ENCODE measurements at regions not wholly inside any gene's neighbourhood (a gene's known extent, or its start where the extent isn't known, plus 50 kb on each side); places are given as distances from the start of the nearest gene placed in this dataset.
"Not testable (repeated sequence)": the region's sequence is repeated elsewhere in the genome, so short reads cannot be mapped to it uniquely, and the experiment has no call there.

GRCh38 chr1:120290105-120290504 lies 113.8 kb upstream of the SEC22B start:
- H3K4me3 ChIP-seq (ENCODE audit: control insufficient read depth in 1 of 7, extremely low read depth in 1 of 7, insufficient read depth in 4 of 7, low read depth in 2 of 7, low read length in 6 of 7); H3K4me1 ChIP-seq (ENCODE audit: control extremely low read depth in 1 of 4, control insufficient read depth in 4 of 4, insufficient read depth in 4 of 4, low read length in 3 of 4); DNase-seq; H3K36me3 ChIP-seq (ENCODE audit: control insufficient read depth in 4 of 4, insufficient read depth in 4 of 4, low read length in 3 of 4); POLR2A ChIA-PET; CTCF ChIA-PET; H3K27me3 ChIP-seq (replicated peaks in 2 of 5; ENCODE audit: control insufficient read depth in 4 of 5, insufficient read depth in 5 of 5, low read length in 4 of 5); H3K27ac ChIP-seq (ENCODE audit: insufficient read depth in 1 of 2, low read depth in 1 of 2, low read length in 2 of 2, poor library complexity in 1 of 2, severe bottlenecking in 2 of 2); H3K9me3 ChIP-seq (ENCODE audit: control extremely low read depth in 1 of 5, control insufficient read depth in 4 of 5, insufficient read depth in 2 of 5, low read depth in 1 of 5, low read length in 4 of 5): not testable (repeated sequence)
- WGBS (ENCODE audit: insufficient coverage), result no CpG with 5 or more reads among the region's 3 CpGs

GRCh38 chr1:120289601-120290074 lies 113.3 kb upstream of the SEC22B start:
- DNase-seq; H3K4me3 ChIP-seq (ENCODE audit: control insufficient read depth in 1 of 7, extremely low read depth in 1 of 7, insufficient read depth in 4 of 7, low read depth in 2 of 7, low read length in 6 of 7); H3K36me3 ChIP-seq (ENCODE audit: control insufficient read depth in 4 of 4, insufficient read depth in 4 of 4, low read length in 3 of 4); H3K4me1 ChIP-seq (ENCODE audit: control extremely low read depth in 1 of 4, control insufficient read depth in 4 of 4, insufficient read depth in 4 of 4, low read length in 3 of 4); H3K9me3 ChIP-seq (ENCODE audit: control extremely low read depth in 1 of 5, control insufficient read depth in 4 of 5, insufficient read depth in 2 of 5, low read depth in 1 of 5, low read length in 4 of 5); H3K27ac ChIP-seq (ENCODE audit: insufficient read depth in 1 of 2, low read depth in 1 of 2, low read length in 2 of 2, poor library complexity in 1 of 2, severe bottlenecking in 2 of 2); POLR2A ChIA-PET; H3K27me3 ChIP-seq (replicated peaks in 2 of 5; ENCODE audit: control insufficient read depth in 4 of 5, insufficient read depth in 5 of 5, low read length in 4 of 5); CTCF ChIA-PET: not testable (repeated sequence)
- no CpG with 5 or more reads among the region's 3 CpGs for WGBS (ENCODE audit: insufficient coverage)

GRCh38 chr1:120288814-120289600 lies 112.7 kb upstream of the SEC22B start:
- DNase-seq; H3K4me1 ChIP-seq (ENCODE audit: control extremely low read depth in 1 of 4, control insufficient read depth in 4 of 4, insufficient read depth in 4 of 4, low read length in 3 of 4); H3K27me3 ChIP-seq (replicated peaks in 2 of 5; ENCODE audit: control insufficient read depth in 4 of 5, insufficient read depth in 5 of 5, low read length in 4 of 5); POLR2A ChIA-PET; H3K27ac ChIP-seq (ENCODE audit: insufficient read depth in 1 of 2, low read depth in 1 of 2, low read length in 2 of 2, poor library complexity in 1 of 2, severe bottlenecking in 2 of 2); H3K4me3 ChIP-seq (ENCODE audit: control insufficient read depth in 1 of 7, extremely low read depth in 1 of 7, insufficient read depth in 4 of 7, low read depth in 2 of 7, low read length in 6 of 7); H3K9me3 ChIP-seq (ENCODE audit: control extremely low read depth in 1 of 5, control insufficient read depth in 4 of 5, insufficient read depth in 2 of 5, low read depth in 1 of 5, low read length in 4 of 5); CTCF ChIA-PET; H3K36me3 ChIP-seq (ENCODE audit: control insufficient read depth in 4 of 4, insufficient read depth in 4 of 4, low read length in 3 of 4): not testable (repeated sequence)
- WGBS (ENCODE audit: insufficient coverage), result no CpG with 5 or more reads among the region's 8 CpGs

- H3K36me3 ChIP-seq (ENCODE audit: control insufficient read depth in 4 of 4, insufficient read depth in 4 of 4, low read length in 3 of 4); H3K27ac ChIP-seq (ENCODE audit: insufficient read depth in 1 of 2, low read depth in 1 of 2, low read length in 2 of 2, poor library complexity in 1 of 2, severe bottlenecking in 2 of 2); H3K4me1 ChIP-seq (ENCODE audit: control extremely low read depth in 1 of 4, control insufficient read depth in 4 of 4, insufficient read depth in 4 of 4, low read length in 3 of 4); POLR2A ChIA-PET; CTCF ChIA-PET; H3K4me3 ChIP-seq (ENCODE audit: control insufficient read depth in 1 of 7, extremely low read depth in 1 of 7, insufficient read depth in 4 of 7, low read depth in 2 of 7, low read length in 6 of 7); DNase-seq; H3K27me3 ChIP-seq (replicated peaks in 2 of 5; ENCODE audit: control insufficient read depth in 4 of 5, insufficient read depth in 5 of 5, low read length in 4 of 5); H3K9me3 ChIP-seq (ENCODE audit: control extremely low read depth in 1 of 5, control insufficient read depth in 4 of 5, insufficient read depth in 2 of 5, low read depth in 1 of 5, low read length in 4 of 5): not testable (repeated sequence)
- no CpG with 5 or more reads among the region's 6 CpGs for WGBS (ENCODE audit: insufficient coverage)
These were observed 111.8 kb upstream of the SEC22B start for GRCh38 chr1:120288167-120288566.

- H3K4me3 ChIP-seq (ENCODE audit: control insufficient read depth in 1 of 7, extremely low read depth in 1 of 7, insufficient read depth in 4 of 7, low read depth in 2 of 7, low read length in 6 of 7); CTCF ChIA-PET; H3K36me3 ChIP-seq (ENCODE audit: control insufficient read depth in 4 of 4, insufficient read depth in 4 of 4, low read length in 3 of 4); DNase-seq; POLR2A ChIA-PET; H3K27ac ChIP-seq (ENCODE audit: insufficient read depth in 1 of 2, low read depth in 1 of 2, low read length in 2 of 2, poor library complexity in 1 of 2, severe bottlenecking in 2 of 2); H3K4me1 ChIP-seq (ENCODE audit: control extremely low read depth in 1 of 4, control insufficient read depth in 4 of 4, insufficient read depth in 4 of 4, low read length in 3 of 4); H3K9me3 ChIP-seq (ENCODE audit: control extremely low read depth in 1 of 5, control insufficient read depth in 4 of 5, insufficient read depth in 2 of 5, low read depth in 1 of 5, low read length in 4 of 5); H3K27me3 ChIP-seq (replicated peaks in 2 of 5; ENCODE audit: control insufficient read depth in 4 of 5, insufficient read depth in 5 of 5, low read length in 4 of 5): not testable (repeated sequence)
- no CpG with 5 or more reads among the region's 4 CpGs for WGBS (ENCODE audit: insufficient coverage)
These were observed 106.6 kb upstream of the SEC22B start for GRCh38 chr1:120282744-120283464.

- CTCF ChIA-PET; H3K4me1 ChIP-seq (ENCODE audit: control extremely low read depth in 1 of 4, control insufficient read depth in 4 of 4, insufficient read depth in 4 of 4, low read length in 3 of 4); H3K4me3 ChIP-seq (ENCODE audit: control insufficient read depth in 1 of 7, extremely low read depth in 1 of 7, insufficient read depth in 4 of 7, low read depth in 2 of 7, low read length in 6 of 7); DNase-seq; H3K36me3 ChIP-seq (ENCODE audit: control insufficient read depth in 4 of 4, insufficient read depth in 4 of 4, low read length in 3 of 4); H3K27me3 ChIP-seq (replicated peaks in 2 of 5; ENCODE audit: control insufficient read depth in 4 of 5, insufficient read depth in 5 of 5, low read length in 4 of 5); H3K27ac ChIP-seq (ENCODE audit: insufficient read depth in 1 of 2, low read depth in 1 of 2, low read length in 2 of 2, poor library complexity in 1 of 2, severe bottlenecking in 2 of 2); POLR2A ChIA-PET; H3K9me3 ChIP-seq (ENCODE audit: control extremely low read depth in 1 of 5, control insufficient read depth in 4 of 5, insufficient read depth in 2 of 5, low read depth in 1 of 5, low read length in 4 of 5): not testable (repeated sequence)
- no CpG with 5 or more reads among the region's 4 CpGs for WGBS (ENCODE audit: insufficient coverage)
These were observed 101.9 kb upstream of the SEC22B start for GRCh38 chr1:120278259-120278610.

- H3K36me3 ChIP-seq (ENCODE audit: control insufficient read depth in 4 of 4, insufficient read depth in 4 of 4, low read length in 3 of 4); H3K9me3 ChIP-seq (ENCODE audit: control extremely low read depth in 1 of 5, control insufficient read depth in 4 of 5, insufficient read depth in 2 of 5, low read depth in 1 of 5, low read length in 4 of 5); CTCF ChIA-PET; H3K27ac ChIP-seq (ENCODE audit: insufficient read depth in 1 of 2, low read depth in 1 of 2, low read length in 2 of 2, poor library complexity in 1 of 2, severe bottlenecking in 2 of 2); H3K4me3 ChIP-seq (ENCODE audit: control insufficient read depth in 1 of 7, extremely low read depth in 1 of 7, insufficient read depth in 4 of 7, low read depth in 2 of 7, low read length in 6 of 7); H3K4me1 ChIP-seq (ENCODE audit: control extremely low read depth in 1 of 4, control insufficient read depth in 4 of 4, insufficient read depth in 4 of 4, low read length in 3 of 4); POLR2A ChIA-PET; DNase-seq; H3K27me3 ChIP-seq (replicated peaks in 2 of 5; ENCODE audit: control insufficient read depth in 4 of 5, insufficient read depth in 5 of 5, low read length in 4 of 5): not testable (repeated sequence)
- no CpG with 5 or more reads among the region's 26 CpGs for WGBS (ENCODE audit: insufficient coverage)
These were observed 101.3 kb upstream of the SEC22B start for GRCh38 chr1:120277428-120278258.

Measured in common myeloid progenitor, CD34-positive (primary cell).